Activated CD8-positive, alpha-beta T cell treated with anti-CD3 and anti-CD28 coated beads for 36 hours (primary cell): ENCODE measurements at regions not wholly inside any gene's neighbourhood (a gene's known extent, or its start where the extent isn't known, plus 50 kb on each side); places are given as distances from the start of the nearest gene placed in this dataset.
"Not testable (repeated sequence)": the region's sequence is repeated elsewhere in the genome, so short reads cannot be mapped to it uniquely, and the experiment has no call there.

Experiments
- ATAC-seq: fragments of 200-7000 bp; cut with Tn5 transposase; one replicate; pipeline ENCODE4 v1.10.0; 2021; ENCODE audit warnings: mild to moderate bottlenecking, moderate library complexity
- CTCF ChIA-PET: fragments of 350-600 bp; sonication (Branson Sonifier 250); formaldehyde crosslinking; loops from one replicate; lab custom pipeline; 2021; ENCODE audit warnings: antibody characterized with exemption; lab: Charles Lee
- POLR2A ChIA-PET: fragments of 350-600 bp; sonication (Branson Sonifier 250); formaldehyde crosslinking; loops from one replicate; lab custom pipeline; 2021; ENCODE audit warnings: antibody characterized with exemption; lab: Charles Lee
- DNase-seq: peaks from one replicate; pipeline ENCODE4 v3.0.0-alpha.2; 2020
- H3K27ac Mint-ChIP-seq: one replicate; pipeline ENCODE4 v1.8.0; 2021; ENCODE audit warnings: mild to moderate bottlenecking, mixed read lengths
- H3K27me3 Mint-ChIP-seq: one replicate; pipeline ENCODE4 v1.8.0; 2021; ENCODE audit warnings: mixed read lengths
- H3K36me3 Mint-ChIP-seq: one replicate; pipeline ENCODE4 v1.8.0; 2021; ENCODE audit warnings: low read depth, mixed read lengths
- H3K4me1 Mint-ChIP-seq: one replicate; pipeline ENCODE4 v1.8.0; 2021; ENCODE audit warnings: low read depth, mixed read lengths
- H3K4me3 Mint-ChIP-seq: one replicate; pipeline ENCODE4 v1.8.0; 2021; ENCODE audit warnings: mild to moderate bottlenecking, moderate library complexity, mixed read lengths
- H3K9me3 Mint-ChIP-seq: one replicate; pipeline ENCODE4 v1.8.0; 2021; ENCODE audit warnings: mixed read lengths
- CTCF ChIP-seq: fragments of 200-600 bp; IDR thresholded peaks from one replicate; pipeline ENCODE4 v1.8.0; 2022; ENCODE audit warnings: antibody characterized with exemption, mild to moderate bottlenecking
- intact Hi-C: fragments of 100-400 bp; cut with micrococcal nuclease; formaldehyde crosslinking; loops from one replicate; pipeline ENCODE4 v1.10.0; 2022

- Mint-ChIP-seq H3K36me3 (no peaks in the 10 kb centered on the region), H3K4me3 (no peak overlapping the region), H3K4me1 (no peaks in the 10 kb centered on the region), H3K27me3 (peaks cover 12% of the 10 kb centered on the region), H3K9me3 (peaks cover 2% of the 10 kb centered on the region), H3K27ac (no peak overlapping the region)
- intact Hi-C loops, result no loop called here
- POLR2A ChIA-PET, result interaction anchor here (0.7 kb wide), 1 partner anchor 9 kb away, joined by 4 read pairs; no protein-coding TSS in a partner anchor
- no peak for ATAC-seq
- CTCF ChIA-PET, result no interaction called here
- TF ChIP-seq CTCF, result no peak
- no peak for DNase-seq
Observed at GRCh38 chr4:26051240-26051639, 137.2 kb downstream of the SMIM20 start.

- TF ChIP-seq CTCF, result no peak
- Mint-ChIP-seq H3K4me1 (peaks cover 2% of the 10 kb centered on the region), H3K36me3 (no peaks in the 10 kb centered on the region), H3K27me3 (peaks cover 15% of the 10 kb centered on the region), H3K9me3 (peaks cover 2% of the 10 kb centered on the region), H3K4me3 (no peak overlapping the region), H3K27ac (no peak overlapping the region)
- no peak for DNase-seq
- ChIA-PET POLR2A (interaction anchor here (0.6 kb wide), 1 partner anchor 386 kb away, joined by 3 read pairs; no protein-coding TSS in a partner anchor), CTCF (interaction anchor here (0.6 kb wide), 1 partner anchor 9 kb away, joined by 3 read pairs; no protein-coding TSS in a partner anchor)
- intact Hi-C loops, result no loop called here
- ATAC-seq, result no peak
Observed at GRCh38 chr4:26052663-26053541, 138.9 kb downstream of the SMIM20 start.

GRCh38 chr4:26053761-26054160 is 139.7 kb downstream of the SMIM20 start:
- H3K4me3 Mint-ChIP-seq, result no peak overlapping the region
- intact Hi-C loops, result no loop called here
- no peak for ATAC-seq

GRCh38 chr4:26055855-26056254 is 141.8 kb downstream of the SMIM20 start:
- H3K4me3 Mint-ChIP-seq, result no peak overlapping the region
- ChIA-PET POLR2A (interaction anchor here (0.9 kb wide), 1 partner anchor 264 kb away, joined by 3 read pairs; no protein-coding TSS in a partner anchor), CTCF (interaction anchor here (0.9 to 1.4 kb wide), 4 partner anchors 9 to 355 kb away, joined by 3 to 6 read pairs (median 4); no protein-coding TSS in a partner anchor)
- ATAC-seq (no peak), DNase-seq (no peak)
- peaks cover 11% of the 10 kb centered on the region for H3K27me3 Mint-ChIP-seq
- intact Hi-C loops, result no loop called here
- no peak overlapping the region for H3K27ac Mint-ChIP-seq
- H3K9me3 Mint-ChIP-seq, result peaks cover 6% of the 10 kb centered on the region
- H3K36me3 Mint-ChIP-seq, result no peaks in the 10 kb centered on the region
- peaks cover 14% of the 10 kb centered on the region for H3K4me1 Mint-ChIP-seq
- no peak for TF ChIP-seq CTCF

More at GRCh38 chr4:26053761-26054160, 139.7 kb downstream of the SMIM20 start:
- no peak for TF ChIP-seq CTCF
- Mint-ChIP-seq H3K27ac (no peak overlapping the region), H3K36me3 (no peaks in the 10 kb centered on the region), H3K4me1 (peaks cover 8% of the 10 kb centered on the region), H3K9me3 (peaks cover 2% of the 10 kb centered on the region), H3K27me3 (peaks cover 14% of the 10 kb centered on the region)
- ChIA-PET POLR2A (no interaction called here), CTCF (no interaction called here)
- DNase-seq, result no peak

GRCh38 chr4:26056406-26056805 is 142.4 kb downstream of the SMIM20 start:
- no peak for DNase-seq
- Mint-ChIP-seq H3K36me3 (no peaks in the 10 kb centered on the region), H3K4me1 (peaks cover 14% of the 10 kb centered on the region), H3K27ac (no peak overlapping the region), H3K27me3 (peaks cover 9% of the 10 kb centered on the region), H3K4me3 (no peak overlapping the region), H3K9me3 (peaks cover 8% of the 10 kb centered on the region)
- TF ChIP-seq CTCF, result no peak
- intact Hi-C loops, result no loop called here
- ChIA-PET POLR2A (no interaction called here), CTCF (interaction anchor here (0.9 to 1.4 kb wide), 3 partner anchors 10 to 274 kb away, joined by 3 to 6 read pairs (median 4); no protein-coding TSS in a partner anchor)
- ATAC-seq, result no peak

GRCh38 chr4:26057839-26058238 is 143.8 kb downstream of the SMIM20 start:
- peaks cover 14% of the 10 kb centered on the region for H3K4me1 Mint-ChIP-seq
- H3K4me3 Mint-ChIP-seq, ATAC-seq, H3K9me3 Mint-ChIP-seq, H3K36me3 Mint-ChIP-seq, H3K27me3 Mint-ChIP-seq, DNase-seq, POLR2A ChIA-PET, H3K27ac Mint-ChIP-seq, intact Hi-C loops: not testable (repeated sequence)
- CTCF ChIA-PET, result interaction anchor here (1.0 to 2.7 kb wide), 7 partner anchors 11 to 353 kb away, joined by 3 to 12 read pairs (median 5); no protein-coding TSS in a partner anchor
